ENCODE measurements at regions not wholly inside any gene's neighbourhood (a gene's known extent, or its start where the extent isn't known, plus 50 kb on each side); places are given as distances from the start of the nearest gene placed in this dataset.

DNA sequence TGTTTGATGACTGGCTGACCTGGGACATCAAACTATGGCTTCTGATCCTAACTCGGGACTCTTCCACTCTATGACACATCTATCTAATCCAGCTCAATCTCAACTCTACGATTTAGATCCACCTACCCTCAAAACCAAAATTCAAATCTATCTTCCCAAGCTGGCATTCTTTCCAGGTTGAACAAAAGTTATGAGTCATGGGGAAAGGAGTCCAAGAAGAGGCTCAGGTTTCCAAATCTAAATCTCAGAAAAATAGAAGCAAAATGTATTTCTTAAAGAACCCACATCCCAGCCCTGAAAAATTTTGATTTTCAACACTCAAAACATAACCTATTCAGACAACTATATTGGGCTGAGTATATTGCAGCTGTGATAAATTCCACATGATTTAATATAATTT lies 143.9 kb upstream of the IPO5 start:
- no peak for DNase-seq

DNA sequence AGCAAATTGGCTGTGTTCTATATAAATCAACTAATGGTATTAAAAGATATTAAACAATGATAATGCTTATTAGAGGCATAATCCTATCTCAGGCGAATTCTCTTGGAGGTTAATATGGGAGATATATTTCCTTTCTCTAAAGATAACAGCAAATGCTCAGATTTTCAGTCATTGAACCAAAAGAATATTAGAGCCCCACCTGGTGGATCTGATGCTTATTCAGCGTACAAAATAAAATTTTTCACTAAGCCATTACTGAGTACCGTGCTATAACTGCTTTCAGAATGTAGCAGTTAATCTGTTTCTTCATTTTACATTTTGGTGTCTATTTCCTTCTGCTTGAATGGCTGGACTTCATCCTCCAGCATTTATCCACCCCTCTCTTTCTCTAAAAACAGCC lies 143.3 kb upstream of the IPO5 start:
- peak; percentile 3 for DNase-seq

- DNase-seq: no peak
Measured at GRCh38 chr13:97822377-97822776, 131.1 kb upstream of the IPO5 start.

DNA sequence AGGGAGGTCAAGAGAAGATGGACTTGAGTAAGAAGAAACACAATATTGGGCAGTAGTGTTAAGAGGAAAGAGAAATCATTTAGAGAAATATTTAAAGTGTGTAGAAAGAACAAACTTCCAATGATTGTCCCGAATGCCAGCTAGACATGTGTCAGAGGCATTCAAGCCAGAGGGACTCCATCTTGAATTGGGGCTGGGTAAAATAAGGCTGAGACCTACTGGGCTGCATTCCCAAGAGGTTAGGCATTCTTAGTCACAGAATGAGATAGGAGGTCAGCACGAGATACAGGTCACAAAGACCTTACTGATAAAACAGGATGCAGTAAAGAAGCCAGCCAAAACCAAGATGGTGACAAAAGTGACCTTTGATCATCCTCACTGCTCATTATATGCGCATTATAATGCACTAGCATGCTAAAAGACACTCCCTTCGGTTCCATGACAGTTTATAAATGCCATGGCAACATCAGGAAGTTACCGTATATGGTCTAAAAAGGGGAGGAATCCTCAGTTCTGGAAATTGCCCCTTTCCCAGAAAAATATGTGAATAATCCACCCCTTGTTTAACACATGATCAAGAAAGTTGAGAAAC lies 127.0 kb upstream of the IPO5 start:
- DNase-seq: no peak

GRCh38 chr13:97834250-97834649 lies 119.2 kb upstream of the IPO5 start:
- no peak for DNase-seq

DNA sequence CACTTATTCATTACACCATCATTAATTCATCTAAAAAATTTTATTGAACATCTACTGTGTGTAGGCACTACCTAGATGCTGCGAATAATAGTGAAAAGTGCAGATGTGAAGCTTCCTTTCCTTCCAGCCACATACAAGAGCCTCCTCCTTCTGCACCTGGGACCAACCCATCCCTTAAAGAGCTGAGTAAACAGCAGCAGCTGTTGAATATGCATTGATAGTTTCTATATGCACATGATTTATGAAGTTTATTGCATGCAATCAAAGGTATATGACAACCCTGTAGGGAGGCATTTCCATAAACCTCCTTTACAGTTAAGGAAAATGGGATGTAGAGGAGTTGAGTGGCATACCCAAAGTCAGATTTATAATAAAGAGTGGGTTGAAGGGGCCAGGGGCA lies 110.3 kb upstream of the IPO5 start:
- DNase-seq: no peak

GRCh38 chr13:97844151-97844550 lies 109.3 kb upstream of the IPO5 start:
- no peak for DNase-seq

DNA sequence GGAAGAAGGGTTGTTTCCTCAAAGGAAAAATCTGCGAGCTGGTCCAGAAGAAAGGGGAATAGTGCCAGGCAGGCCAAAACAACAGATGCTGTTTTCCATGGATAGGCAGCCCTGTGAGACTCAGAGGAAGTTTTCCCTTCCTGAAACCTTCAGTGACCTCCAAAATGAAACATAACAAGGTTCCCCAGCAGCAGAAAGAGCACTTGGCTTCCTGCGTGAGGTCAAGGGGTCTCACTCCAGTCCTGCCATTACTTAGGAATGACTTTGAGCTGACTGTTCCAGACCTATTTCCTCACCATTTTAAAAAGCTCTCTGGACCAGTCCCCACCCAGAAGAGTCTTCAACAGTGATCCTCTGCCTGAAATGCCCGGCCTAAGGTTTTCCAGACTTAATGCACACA lies 104.6 kb upstream of the IPO5 start:
- no peak for DNase-seq

- peak; percentile 17 for DNase-seq
Measured at GRCh38 chr13:97849305-97849704, 104.2 kb upstream of the IPO5 start.

DNA sequence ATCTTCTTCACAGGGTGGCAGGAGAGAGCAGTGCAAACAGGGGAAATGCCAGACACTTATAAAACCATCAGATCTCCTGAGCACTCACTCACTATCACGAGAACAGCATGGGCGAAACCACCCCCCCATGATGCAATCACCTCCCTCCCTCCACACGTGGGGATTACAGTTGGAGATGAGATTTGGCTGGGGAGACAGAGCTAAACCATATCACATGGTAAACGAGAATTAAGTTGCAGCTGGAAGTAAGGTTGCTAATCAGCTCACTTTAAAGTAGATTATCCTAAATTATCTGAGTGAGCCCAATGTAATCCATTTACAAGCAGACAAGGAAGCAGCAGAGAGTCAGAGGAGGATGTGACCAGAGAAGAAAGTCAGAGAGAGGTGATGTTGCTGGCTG lies 102.2 kb upstream of the IPO5 start:
- no peak for DNase-seq

DNA sequence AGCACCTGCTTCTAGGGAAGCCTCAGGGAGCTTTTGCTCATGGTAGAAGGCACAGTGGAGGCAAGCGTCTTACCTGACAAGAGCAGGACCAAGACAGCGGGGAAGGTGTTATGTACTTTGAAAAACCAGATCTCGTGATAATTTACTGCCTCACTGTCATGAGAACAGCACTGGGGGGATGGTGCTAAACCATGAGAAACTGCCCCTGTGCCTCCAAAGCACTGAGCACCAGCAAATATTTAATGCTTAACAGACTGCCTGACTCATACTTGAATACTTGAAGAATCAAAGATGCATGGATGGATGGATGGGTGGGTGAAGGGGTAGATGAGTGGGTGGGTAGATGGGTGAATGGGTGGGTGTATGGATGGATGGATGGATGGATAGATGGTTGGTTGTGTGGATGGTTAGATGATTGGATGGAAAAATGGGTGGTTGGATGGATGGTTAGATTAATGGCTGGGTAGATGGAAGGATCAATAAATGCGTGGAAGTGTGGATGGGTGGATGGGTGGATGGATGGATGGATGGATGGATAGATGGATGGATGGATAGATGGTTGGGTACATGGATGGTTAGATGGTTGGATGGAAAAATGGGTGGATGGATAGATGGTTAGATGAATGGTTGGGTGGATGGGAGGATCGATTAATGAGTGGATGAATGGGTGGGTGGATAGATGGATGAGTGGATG lies 101.1 kb upstream of the IPO5 start:
- no peak for DNase-seq

DNA sequence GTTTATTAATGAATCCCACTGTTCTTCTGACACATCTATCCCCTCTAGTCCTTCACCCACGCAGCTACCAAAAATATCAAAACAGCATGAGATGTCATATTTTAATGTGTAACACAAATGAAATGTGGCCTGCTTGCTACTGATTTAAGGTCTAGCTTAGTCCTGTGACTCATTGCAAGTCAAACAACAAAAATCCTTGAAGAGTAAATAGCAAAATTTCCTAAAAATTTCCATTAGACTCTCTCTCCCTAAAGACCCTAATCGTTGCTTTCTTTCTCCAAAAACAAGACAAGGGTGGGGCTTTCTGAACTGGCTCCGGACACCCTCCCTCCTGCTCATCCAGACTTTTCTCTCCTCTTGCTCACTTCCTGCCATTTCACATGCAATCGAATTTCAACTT lies 99.9 kb upstream of the IPO5 start:
- DNase-seq: no peak

DNA sequence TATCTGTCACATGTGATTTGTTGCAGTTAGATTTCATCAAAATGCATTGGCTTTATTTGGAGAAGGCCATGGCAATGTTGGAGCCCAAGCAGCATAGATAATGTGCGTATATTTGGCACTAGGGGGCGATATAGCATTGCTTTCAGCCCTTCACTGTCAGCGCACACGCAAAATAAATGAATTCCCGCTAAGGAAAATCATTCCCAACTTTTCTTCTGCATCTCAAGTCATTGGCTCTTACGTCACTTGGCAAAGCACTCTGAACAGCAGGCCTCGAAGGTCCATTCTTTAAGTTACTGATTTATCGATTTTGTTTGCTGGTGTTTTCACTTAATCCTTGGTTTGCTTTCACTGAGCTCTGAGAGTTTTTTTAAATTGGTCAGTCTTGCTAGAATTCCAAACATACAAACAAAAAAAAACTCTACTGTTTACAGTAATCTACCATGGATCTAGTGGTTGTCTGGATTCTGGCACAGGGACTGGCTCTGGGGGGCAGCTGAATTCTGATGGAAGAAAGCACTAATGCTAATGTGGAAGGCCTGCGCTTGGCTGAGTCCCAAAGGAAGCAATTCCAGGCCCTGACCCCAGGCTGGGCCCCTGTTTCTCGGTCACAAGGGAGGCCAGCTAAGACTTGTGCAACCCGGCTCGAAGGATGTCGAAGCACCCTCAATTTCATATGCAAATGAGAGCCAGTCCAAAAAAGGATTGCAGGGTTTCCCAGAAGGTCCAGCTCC lies 97.7 kb upstream of the IPO5 start:
- DNase-seq: peak; percentile 76

- no peak for DNase-seq
Measured at GRCh38 chr13:97856304-97856675, 97.2 kb upstream of the IPO5 start.

DNA sequence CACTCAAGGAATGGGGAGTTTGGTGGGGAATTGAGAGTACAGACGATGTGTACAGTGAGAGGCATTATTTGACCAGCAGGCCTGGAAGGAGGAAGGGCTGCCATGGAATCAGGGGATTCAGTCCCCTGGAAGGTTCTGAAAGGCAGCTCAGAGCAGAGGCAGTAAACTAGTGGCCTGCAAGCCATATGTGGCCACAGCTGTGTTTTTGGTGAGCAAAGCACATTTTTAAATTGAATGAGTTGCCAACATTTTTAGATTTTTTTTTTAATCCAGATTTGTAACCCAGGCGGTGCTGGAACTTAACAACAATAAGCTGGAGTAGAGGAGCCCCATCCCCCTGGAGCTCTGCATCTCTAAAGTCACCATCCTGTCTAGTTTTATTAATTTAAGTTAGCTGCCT lies 95.3 kb upstream of the IPO5 start:
- no peak for DNase-seq

DNA sequence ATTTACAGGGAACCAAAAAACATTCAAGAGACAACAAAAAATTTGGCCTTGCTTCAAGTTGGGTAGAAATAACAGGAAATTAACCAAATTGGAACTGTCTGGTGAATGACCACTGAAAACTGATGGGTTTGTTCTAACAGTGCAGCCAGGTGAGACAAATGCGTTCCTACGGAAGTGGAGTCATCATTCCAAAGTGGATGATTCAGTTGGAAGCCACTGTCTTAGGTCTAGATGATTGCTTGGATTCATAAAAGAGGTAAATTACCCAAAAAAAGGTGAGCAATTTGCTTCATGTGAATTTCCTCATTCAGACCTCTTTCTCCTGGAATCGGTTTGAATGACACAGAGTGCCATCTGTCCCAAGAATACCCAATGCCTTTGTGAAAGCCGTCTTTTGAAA lies 87.1 kb upstream of the IPO5 start:
- no peak for DNase-seq

DNA sequence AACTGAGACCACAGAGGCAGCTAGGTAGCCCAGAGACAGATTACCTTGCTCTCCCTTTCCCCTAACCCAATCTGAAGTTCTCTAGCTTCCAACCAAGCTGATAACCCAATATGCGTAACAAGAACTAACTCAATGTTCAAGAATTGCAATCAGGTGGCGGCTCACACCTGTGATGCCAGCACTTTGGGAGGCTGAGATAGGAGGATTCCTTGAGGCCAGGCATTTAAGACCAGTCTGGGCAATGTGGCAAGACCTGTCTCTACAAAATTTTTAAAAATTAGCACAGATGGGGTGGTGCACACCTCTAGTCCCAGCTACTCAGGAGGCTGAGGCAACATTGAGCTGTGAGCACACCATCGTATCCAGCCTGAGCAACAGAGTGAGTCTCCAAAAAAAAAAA lies 86.7 kb upstream of the IPO5 start:
- no peak for DNase-seq

DNA sequence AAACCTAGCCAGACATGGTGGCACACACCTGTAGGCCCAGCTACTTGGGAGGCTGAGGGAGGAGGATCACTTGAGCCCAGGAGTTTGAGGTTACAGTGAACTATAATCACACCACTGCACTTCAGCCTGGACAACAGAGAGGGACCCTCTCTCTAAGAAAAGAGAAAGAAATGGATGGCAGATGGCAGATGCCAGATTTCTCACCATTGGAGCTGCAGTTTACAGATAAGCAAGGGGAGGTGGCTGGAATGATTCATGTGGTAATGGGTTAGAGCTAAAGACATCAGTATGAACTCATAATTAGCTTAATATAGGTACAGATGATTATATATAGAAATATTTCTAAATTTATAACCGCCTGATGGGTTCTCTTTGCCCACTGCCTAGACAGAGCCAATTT lies 80.1 kb upstream of the IPO5 start:
- no peak for DNase-seq

DNA sequence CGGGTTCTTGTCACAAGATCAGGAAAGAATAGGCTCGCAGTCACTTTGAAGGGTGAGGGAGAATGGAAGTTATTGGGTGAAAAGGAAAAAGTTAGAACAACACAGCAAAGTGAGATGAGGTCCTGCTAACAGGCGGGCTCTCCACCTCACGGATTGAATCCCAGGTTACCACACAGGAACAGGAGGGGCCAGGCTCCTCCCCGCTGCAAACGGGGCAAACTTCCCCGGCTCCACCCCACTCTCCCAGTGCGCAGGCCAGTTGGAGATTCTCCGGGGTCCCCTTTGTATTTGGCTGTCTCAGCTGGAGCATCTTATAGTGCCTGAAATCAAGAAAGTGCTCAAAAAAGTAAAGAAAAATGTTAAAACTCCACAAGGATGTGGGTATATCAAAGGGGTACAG lies 78.3 kb upstream of the IPO5 start:
- no peak for DNase-seq

- no peak for DNase-seq
Measured at GRCh38 chr13:97875911-97876310, 77.6 kb upstream of the IPO5 start.

- DNase-seq: no peak
Measured at GRCh38 chr13:97878431-97879375, 74.8 kb upstream of the IPO5 start.

GRCh38 chr13:97879646-97880310 lies 73.7 kb upstream of the IPO5 start:
- DNase-seq: no peak

- DNase-seq: no peak
Measured at GRCh38 chr13:97880311-97880675, 73.2 kb upstream of the IPO5 start.
